HG02973 (cell line): ENCODE measurements at regions not wholly inside any gene's neighbourhood (a gene's known extent, or its start where the extent isn't known, plus 50 kb on each side); places are given as distances from the start of the nearest gene placed in this dataset.

Experiments
- ATAC-seq: cut with Tn5 transposase; IDR thresholded peaks from one replicate; pipeline ENCODE4 v1.9.1; 2021; ENCODE audit warnings: moderate library complexity; ENCODE audit not compliant: unreplicated experiment

GRCh38 chr5:146940295-146940694, 61.7 kb upstream of the PPP2R2B start:
- no peak for ATAC-seq

- no peak for ATAC-seq
Observed at GRCh38 chr5:146944019-146944418, 65.5 kb upstream of the PPP2R2B start.

- ATAC-seq: no peak
Observed at GRCh38 chr5:146944764-146945616, 66.4 kb upstream of the PPP2R2B start.

GRCh38 chr5:146945617-146946084, 67.1 kb upstream of the PPP2R2B start:
- ATAC-seq: no peak

GRCh38 chr5:146947181-146947941, 68.8 kb upstream of the PPP2R2B start:
- no peak for ATAC-seq

- no peak for ATAC-seq
Observed at GRCh38 chr5:146948666-146949065, 70.1 kb upstream of the PPP2R2B start.

- ATAC-seq: no peak
Observed at GRCh38 chr5:146952168-146952567, 73.6 kb upstream of the PPP2R2B start.

GRCh38 chr5:146956217-146956616, 77.7 kb upstream of the PPP2R2B start:
- no peak for ATAC-seq

- ATAC-seq: no peak
Observed at GRCh38 chr5:146959360-146959759, 80.8 kb upstream of the PPP2R2B start.

- no peak for ATAC-seq
Observed at GRCh38 chr5:146962801-146963355, 84.3 kb upstream of the PPP2R2B start.

GRCh38 chr5:146965761-146966659, 87.5 kb upstream of the PPP2R2B start:
- peak; percentile 99 for ATAC-seq

GRCh38 chr5:146967646-146968045, 89.1 kb upstream of the PPP2R2B start:
- no peak for ATAC-seq

GRCh38 chr5:146971401-146971800, 92.8 kb upstream of the PPP2R2B start:
- no peak for ATAC-seq

GRCh38 chr5:146986469-146986868, 107.9 kb upstream of the PPP2R2B start:
- ATAC-seq: no peak

GRCh38 chr5:146993876-146994530, 115.4 kb upstream of the PPP2R2B start:
- ATAC-seq: no peak

- ATAC-seq: no peak
Observed at GRCh38 chr5:146995878-146996277, 117.3 kb upstream of the PPP2R2B start.

- no peak for ATAC-seq
Observed at GRCh38 chr5:147015405-147015804, 136.8 kb upstream of the PPP2R2B start.

- ATAC-seq: no peak
Observed at GRCh38 chr5:147017191-147017590, 138.6 kb upstream of the PPP2R2B start.

- no peak for ATAC-seq
Observed at GRCh38 chr5:147017621-147018020, 139.1 kb upstream of the PPP2R2B start.

GRCh38 chr5:147018812-147019211, 140.3 kb upstream of the PPP2R2B start:
- ATAC-seq: no peak
